Activated B cell treated with CpG ODN at 0.5 μM for 24 hours (primary cell): ENCODE measurements at regions not wholly inside any gene's neighbourhood (a gene's known extent, or its start where the extent isn't known, plus 50 kb on each side); places are given as distances from the start of the nearest gene placed in this dataset.

ENCODE experiments used
- ATAC-seq: fragments of 200-7000 bp; cut with Tn5 transposase; one replicate; pipeline ENCODE4 v1.10.0; 2021; ENCODE audit warnings: low read depth, mild to moderate bottlenecking, moderate library complexity
- CTCF ChIA-PET: fragments of 350-600 bp; sonication (Branson Sonifier 250); formaldehyde crosslinking; loops from one replicate; lab custom pipeline; 2021; ENCODE audit warnings: antibody characterized with exemption; lab: Charles Lee
- POLR2A ChIA-PET: fragments of 350-600 bp; sonication (Branson Sonifier 250); formaldehyde crosslinking; loops from one replicate; lab custom pipeline; 2021; ENCODE audit warnings: antibody characterized with exemption; lab: Charles Lee
- DNase-seq: peaks from one replicate; pipeline ENCODE4 v3.0.0; 2022
- H3K27ac Mint-ChIP-seq: one replicate; pipeline ENCODE4 v1.8.0; 2020; ENCODE audit warnings: mixed read lengths
- H3K27me3 Mint-ChIP-seq: one replicate; pipeline ENCODE4 v1.8.0; 2021; ENCODE audit warnings: mixed read lengths
- H3K36me3 Mint-ChIP-seq: one replicate; pipeline ENCODE4 v1.8.0; 2021; ENCODE audit warnings: low read depth, mixed read lengths
- H3K4me1 Mint-ChIP-seq: one replicate; pipeline ENCODE4 v1.8.0; 2021; ENCODE audit warnings: mixed read lengths
- H3K4me3 Mint-ChIP-seq: one replicate; pipeline ENCODE4 v1.8.0; 2020; ENCODE audit warnings: mild to moderate bottlenecking, mixed read lengths
- H3K9me3 Mint-ChIP-seq: one replicate; pipeline ENCODE4 v1.8.0; 2020; ENCODE audit warnings: mixed read lengths
- intact Hi-C: fragments of 100-400 bp; cut with micrococcal nuclease; formaldehyde crosslinking; loops from one replicate; pipeline ENCODE4 v1.15.1; 2024
- TF ChIP-seq, protein P1 (sequence below): fragments of 200-600 bp; IDR thresholded peaks from one replicate; pipeline ENCODE4 v1.8.0; 2022; ENCODE audit warnings: antibody characterized with exemption, mild to moderate bottlenecking

DNA sequence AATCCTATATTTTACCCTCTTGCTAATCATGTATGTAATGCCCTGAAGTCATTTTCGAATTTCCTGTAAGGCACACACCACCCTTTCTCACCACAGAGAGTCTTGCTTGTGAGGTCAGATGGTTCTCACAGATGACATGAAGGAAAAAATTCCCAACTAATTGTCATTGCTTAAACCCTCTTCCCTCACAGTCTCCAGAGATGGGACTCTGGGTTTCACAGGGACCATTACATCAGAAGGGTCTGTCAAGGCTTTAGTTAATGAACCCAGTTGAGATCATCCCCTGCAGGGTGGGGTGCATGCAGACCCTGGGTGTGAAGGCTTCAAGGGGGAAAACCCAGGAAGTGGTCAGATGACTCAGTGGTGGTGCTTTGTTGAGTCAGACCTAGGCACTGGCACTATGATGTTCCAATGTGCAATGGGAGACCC is 229.6 kb downstream of the BCAT1 start:
- Mint-ChIP-seq H3K4me3 (peak overlapping the region; percentile 64), H3K27me3 (no peaks in the 10 kb centered on the region), H3K27ac (peak overlapping the region; percentile 92), H3K4me1 (peaks cover 35% of the 10 kb centered on the region), H3K36me3 (no peaks in the 10 kb centered on the region), H3K9me3 (no peaks in the 10 kb centered on the region)
- intact Hi-C loops = loop anchor here (1.0 to 2.0 kb wide), 5 partner anchors 10 to 119 kb away; no protein-coding TSS in a partner anchor
- DNase-seq = no peak
- ATAC-seq = peak; percentile 94
- TF ChIP-seq, protein P1, sequence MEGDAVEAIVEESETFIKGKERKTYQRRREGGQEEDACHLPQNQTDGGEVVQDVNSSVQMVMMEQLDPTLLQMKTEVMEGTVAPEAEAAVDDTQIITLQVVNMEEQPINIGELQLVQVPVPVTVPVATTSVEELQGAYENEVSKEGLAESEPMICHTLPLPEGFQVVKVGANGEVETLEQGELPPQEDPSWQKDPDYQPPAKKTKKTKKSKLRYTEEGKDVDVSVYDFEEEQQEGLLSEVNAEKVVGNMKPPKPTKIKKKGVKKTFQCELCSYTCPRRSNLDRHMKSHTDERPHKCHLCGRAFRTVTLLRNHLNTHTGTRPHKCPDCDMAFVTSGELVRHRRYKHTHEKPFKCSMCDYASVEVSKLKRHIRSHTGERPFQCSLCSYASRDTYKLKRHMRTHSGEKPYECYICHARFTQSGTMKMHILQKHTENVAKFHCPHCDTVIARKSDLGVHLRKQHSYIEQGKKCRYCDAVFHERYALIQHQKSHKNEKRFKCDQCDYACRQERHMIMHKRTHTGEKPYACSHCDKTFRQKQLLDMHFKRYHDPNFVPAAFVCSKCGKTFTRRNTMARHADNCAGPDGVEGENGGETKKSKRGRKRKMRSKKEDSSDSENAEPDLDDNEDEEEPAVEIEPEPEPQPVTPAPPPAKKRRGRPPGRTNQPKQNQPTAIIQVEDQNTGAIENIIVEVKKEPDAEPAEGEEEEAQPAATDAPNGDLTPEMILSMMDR = no peak
- ChIA-PET POLR2A (interaction anchor here (1.1 to 6.6 kb wide), 8 partner anchors 11 to 358 kb away, joined by 3 to 111 read pairs (median 8); no protein-coding TSS in a partner anchor), CTCF (interaction anchor here (1.0 to 2.1 kb wide), 4 partner anchors 8 to 59 kb away, joined by 3 to 5 read pairs (median 4); no protein-coding TSS in a partner anchor)

- POLR2A ChIA-PET = interaction anchor here (0.7 to 6.6 kb wide), 11 partner anchors 10 to 358 kb away, joined by 3 to 111 read pairs (median 3); no protein-coding TSS in a partner anchor
- peak overlapping the region; percentile 64 for H3K4me3 Mint-ChIP-seq
- DNase-seq (no peak), ATAC-seq (no peak)
- H3K9me3 Mint-ChIP-seq = no peaks in the 10 kb centered on the region
- no peaks in the 10 kb centered on the region for H3K27me3 Mint-ChIP-seq
- intact Hi-C loops = loop anchor here (1.0 to 2.0 kb wide), 5 partner anchors 9 to 118 kb away; no protein-coding TSS in a partner anchor
- peaks cover 28% of the 10 kb centered on the region for H3K4me1 Mint-ChIP-seq
- no peaks in the 10 kb centered on the region for H3K36me3 Mint-ChIP-seq
- CTCF ChIA-PET = interaction anchor here (1.0 to 2.1 kb wide), 3 partner anchors 8 to 13 kb away, joined by 3 to 5 read pairs (median 3); no protein-coding TSS in a partner anchor
- H3K27ac Mint-ChIP-seq = peak overlapping the region; percentile 92
- TF ChIP-seq, protein P1 = no peak
These were observed 230.3 kb downstream of the BCAT1 start for GRCh38 chr12:24718617-24719016.

DNA sequence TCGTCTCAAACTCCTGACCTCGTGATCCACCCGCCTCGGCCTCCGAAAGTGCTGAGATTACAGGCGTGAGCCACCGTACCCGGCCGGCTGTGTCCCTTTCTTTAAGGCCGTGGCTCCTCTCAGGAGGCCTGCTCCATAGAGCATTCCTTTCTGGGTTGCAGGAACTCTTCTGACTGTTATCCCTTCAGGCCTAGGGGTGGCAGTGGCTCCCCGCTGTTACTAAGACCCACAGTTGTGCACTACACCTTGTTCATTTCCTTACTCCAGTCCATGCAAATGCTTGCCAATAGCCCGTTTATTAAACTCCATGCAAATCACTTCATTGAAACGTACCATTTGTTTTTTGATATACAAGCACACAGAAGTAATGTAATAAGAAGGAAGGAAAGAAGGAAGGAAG is 234.7 kb downstream of the BCAT1 start:
- ATAC-seq = no peak
- Mint-ChIP-seq H3K4me1 (peaks cover 30% of the 10 kb centered on the region), H3K36me3 (no peaks in the 10 kb centered on the region), H3K4me3 (no peak overlapping the region), H3K9me3 (no peaks in the 10 kb centered on the region), H3K27ac (no peak overlapping the region), H3K27me3 (no peaks in the 10 kb centered on the region)
- TF ChIP-seq, protein P1 = no peak
- no peak for DNase-seq
- CTCF ChIA-PET = no interaction called here
- intact Hi-C loops = no loop called here
- POLR2A ChIA-PET = no interaction called here

GRCh38 chr12:24711056-24712008 is 237.6 kb downstream of the BCAT1 start:
- TF ChIP-seq, protein P1 = no peak
- H3K27ac Mint-ChIP-seq = peak overlapping the region; percentile 19
- no peaks in the 10 kb centered on the region for H3K9me3 Mint-ChIP-seq
- POLR2A ChIA-PET = interaction anchor here (0.6 to 7.9 kb wide), 9 partner anchors 8 to 148 kb away, joined by 3 to 111 read pairs (median 5); no protein-coding TSS in a partner anchor
- peaks cover 22% of the 10 kb centered on the region for H3K4me1 Mint-ChIP-seq
- intact Hi-C loops = no loop called here
- ATAC-seq = no peak
- H3K27me3 Mint-ChIP-seq = no peaks in the 10 kb centered on the region
- H3K4me3 Mint-ChIP-seq = no peak overlapping the region
- CTCF ChIA-PET = interaction anchor here (1.0 to 1.9 kb wide), 3 partner anchors 8 to 67 kb away, joined by 3 to 5 read pairs (median 3); no protein-coding TSS in a partner anchor
- H3K36me3 Mint-ChIP-seq = no peaks in the 10 kb centered on the region
- no peak for DNase-seq
